ENCODE measurements at regions not wholly inside any gene's neighbourhood (a gene's known extent, or its start where the extent isn't known, plus 50 kb on each side); places are given as distances from the start of the nearest gene placed in this dataset.

DNA sequence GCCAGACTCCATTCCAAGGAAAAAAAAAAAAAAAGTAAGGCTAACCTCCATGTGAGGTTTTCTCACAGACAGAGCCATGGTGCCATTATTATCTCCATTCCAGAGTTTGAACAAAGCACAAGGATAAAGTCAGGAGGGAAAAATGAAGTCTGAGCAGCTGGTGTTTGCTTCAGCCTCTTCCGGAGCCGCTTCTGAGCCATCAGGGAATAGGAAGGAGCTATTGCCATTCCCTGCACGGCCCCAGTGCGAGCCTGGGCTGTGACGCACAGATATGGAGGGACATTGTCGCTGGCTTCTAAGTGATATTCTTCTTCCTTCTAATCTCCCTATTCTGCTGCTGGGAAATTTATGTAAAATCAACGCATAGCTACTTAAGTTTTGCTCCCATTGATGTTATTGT, 69.5 kb upstream of the PIRT start:
- Histone ChIP-seq H3K4me1 (ENCODE audit: control insufficient read depth, insufficient read depth, low read length) (no peaks in the 10 kb centered on the region), H4K20me1 (ENCODE audit: control insufficient read depth, insufficient read depth) (no peaks in the 10 kb centered on the region), H3K27me3 (replicated peaks in 1 of 2; ENCODE audit: control insufficient read depth in 2 of 2, insufficient read depth in 2 of 2, low read length in 1 of 2) (no peaks in the 10 kb centered on the region), H3K9me3 (replicated peaks; ENCODE audit: control insufficient read depth, insufficient read depth, low read length) (no peaks in the 10 kb centered on the region; the same call in 2 of the 3 replicates), H3K4me2 (ENCODE audit: control insufficient read depth, insufficient read depth) (no peak overlapping the region), H3K36me3 (ENCODE audit: control insufficient read depth in 2 of 2, insufficient read depth in 2 of 2, low read length in 1 of 2) (no peaks in the 10 kb centered on the region), H3K79me2 (ENCODE audit: control insufficient read depth, insufficient read depth, low read length) (no peaks in the 10 kb centered on the region), H3K9ac (ENCODE audit: control insufficient read depth, insufficient read depth, low read length) (no peak overlapping the region), H3K4me3 (no peak overlapping the region), H3K27ac (ENCODE audit: control insufficient read depth, insufficient read depth) (no peak overlapping the region), H2AFZ (ENCODE audit: control insufficient read depth, low read depth, low read length) (no peak overlapping the region)
- ChIA-PET SMC1A (ENCODE audit: uncharacterized antibody, unreplicated experiment) (no interaction called here), POLR2A (no interaction called here), RAD21 (ENCODE audit: unreplicated experiment) (no interaction called here), CTCF (no interaction called here)
- ATAC-seq (no peak), FAIRE-seq (no peak), DNase-seq (ENCODE audit: low read depth, low spot score) (no peak)
- in situ Hi-C loops (cut with MboI) (no loop called here), intact Hi-C loops (cut with micrococcal nuclease; ENCODE audit: unreplicated experiment) (no loop called here)
- no TSS peak for BruUV-seq (replicated peaks)
- 37% methylated on average over 7 of the region's 7 CpGs for WGBS (ENCODE audit: insufficient coverage, insufficient replicate concordance, low lambda C conversion rate, missing lambda C conversion rate)
- TF ChIP-seq RUNX3 (IDR thresholded peaks at IDR 0.05; ENCODE audit: low read length) (no peak), SP1 (IDR thresholded peaks at IDR 0.05; ENCODE audit: low read depth, low read length) (no peak), RCOR1 (conservative IDR thresholded peaks at IDR 0.05; ENCODE audit: low read depth, low read length) (no peak), RAD21 (IDR thresholded peaks at IDR 0.05; ENCODE audit: insufficient read depth, low read depth, low read length) (no peak), IKZF2 (IDR thresholded peaks at IDR 0.05) (no peak), CBX5 (IDR thresholded peaks at IDR 0.05; ENCODE audit: low read depth) (no peak), ZNF622 (IDR thresholded peaks at IDR 0.05) (no peak), ZNF384 (IDR thresholded peaks at IDR 0.05; ENCODE audit: borderline replicate concordance, low read depth, low read length) (no peak), RBBP5 (conservative IDR thresholded peaks at IDR 0.05) (no peak), TARDBP (IDR thresholded peaks at IDR 0.05; ENCODE audit: borderline replicate concordance) (no peak)
- TF ChIP-seq, protein P1, sequence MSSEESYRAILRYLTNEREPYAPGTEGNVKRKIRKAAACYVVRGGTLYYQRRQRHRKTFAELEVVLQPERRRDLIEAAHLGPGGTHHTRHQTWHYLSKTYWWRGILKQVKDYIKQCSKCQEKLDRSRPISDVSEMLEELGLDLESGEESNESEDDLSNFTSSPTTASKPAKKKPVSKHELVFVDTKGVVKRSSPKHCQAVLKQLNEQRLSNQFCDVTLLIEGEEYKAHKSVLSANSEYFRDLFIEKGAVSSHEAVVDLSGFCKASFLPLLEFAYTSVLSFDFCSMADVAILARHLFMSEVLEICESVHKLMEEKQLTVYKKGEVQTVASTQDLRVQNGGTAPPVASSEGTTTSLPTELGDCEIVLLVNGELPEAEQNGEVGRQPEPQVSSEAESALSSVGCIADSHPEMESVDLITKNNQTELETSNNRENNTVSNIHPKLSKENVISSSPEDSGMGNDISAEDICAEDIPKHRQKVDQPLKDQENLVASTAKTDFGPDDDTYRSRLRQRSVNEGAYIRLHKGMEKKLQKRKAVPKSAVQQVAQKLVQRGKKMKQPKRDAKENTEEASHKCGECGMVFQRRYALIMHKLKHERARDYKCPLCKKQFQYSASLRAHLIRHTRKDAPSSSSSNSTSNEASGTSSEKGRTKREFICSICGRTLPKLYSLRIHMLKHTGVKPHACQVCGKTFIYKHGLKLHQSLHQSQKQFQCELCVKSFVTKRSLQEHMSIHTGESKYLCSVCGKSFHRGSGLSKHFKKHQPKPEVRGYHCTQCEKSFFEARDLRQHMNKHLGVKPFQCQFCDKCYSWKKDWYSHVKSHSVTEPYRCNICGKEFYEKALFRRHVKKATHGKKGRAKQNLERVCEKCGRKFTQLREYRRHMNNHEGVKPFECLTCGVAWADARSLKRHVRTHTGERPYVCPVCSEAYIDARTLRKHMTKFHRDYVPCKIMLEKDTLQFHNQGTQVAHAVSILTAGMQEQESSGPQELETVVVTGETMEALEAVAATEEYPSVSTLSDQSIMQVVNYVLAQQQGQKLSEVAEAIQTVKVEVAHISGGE (CRISPR knock-in tag; IDR thresholded peaks at IDR 0.05) = no peak
- TF ChIP-seq, protein P2, sequence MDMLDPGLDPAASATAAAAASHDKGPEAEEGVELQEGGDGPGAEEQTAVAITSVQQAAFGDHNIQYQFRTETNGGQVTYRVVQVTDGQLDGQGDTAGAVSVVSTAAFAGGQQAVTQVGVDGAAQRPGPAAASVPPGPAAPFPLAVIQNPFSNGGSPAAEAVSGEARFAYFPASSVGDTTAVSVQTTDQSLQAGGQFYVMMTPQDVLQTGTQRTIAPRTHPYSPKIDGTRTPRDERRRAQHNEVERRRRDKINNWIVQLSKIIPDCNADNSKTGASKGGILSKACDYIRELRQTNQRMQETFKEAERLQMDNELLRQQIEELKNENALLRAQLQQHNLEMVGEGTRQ (IDR thresholded peaks at IDR 0.05; ENCODE audit: borderline replicate concordance, low read depth, low read length) = no peak
